Activated T-cell treated with anti-CD3 and anti-CD28 coated beads, Interleukin-2, amount 50 U/mL, for 48 hours (primary cell): ENCODE measurements at regions not wholly inside any gene's neighbourhood (a gene's known extent, or its start where the extent isn't known, plus 50 kb on each side); places are given as distances from the start of the nearest gene placed in this dataset.
A peak's percentile ranks its signal among the peaks of the same experiment; 100 is the strongest.

Experiments
- DNase-seq, 2 experiments: peaks; one replicate each; pipeline ENCODE4 v3.0.0-alpha.2; 2020

- no peak for DNase-seq
Observed at GRCh38 chr9:89982016-89982415, 377.2 kb downstream of the GADD45G start.

- DNase-seq: no peak
Observed at GRCh38 chr9:89983411-89983810, 378.6 kb downstream of the GADD45G start.

GRCh38 chr9:89984214-89984613 lies 379.4 kb downstream of the GADD45G start:
- no peak for DNase-seq

GRCh38 chr9:89985068-89985467 lies 380.3 kb downstream of the GADD45G start:
- DNase-seq: no peak

GRCh38 chr9:89986190-89986589 lies 381.4 kb downstream of the GADD45G start:
- peak; percentile 50 to 59 for DNase-seq

GRCh38 chr9:89988458-89988857 lies 383.6 kb downstream of the GADD45G start:
- no peak for DNase-seq

GRCh38 chr9:89991204-89991790 lies 386.5 kb downstream of the GADD45G start:
- no peak for DNase-seq

GRCh38 chr9:89992326-89993198 lies 387.8 kb downstream of the GADD45G start:
- DNase-seq: no peak

- no peak for DNase-seq
Observed at GRCh38 chr9:89993678-89994630, 389.1 kb downstream of the GADD45G start.

GRCh38 chr9:89994988-89995613 lies 390.3 kb downstream of the GADD45G start:
- DNase-seq: no peak

GRCh38 chr9:89996116-89996515 lies 391.3 kb downstream of the GADD45G start:
- DNase-seq: no peak

GRCh38 chr9:89996773-89997172 lies 392.0 kb downstream of the GADD45G start:
- DNase-seq: no peak

GRCh38 chr9:89998633-89999032 lies 393.8 kb downstream of the GADD45G start:
- DNase-seq: no peak

- DNase-seq: no peak
Observed at GRCh38 chr9:89999176-89999533, 394.3 kb downstream of the GADD45G start.

GRCh38 chr9:89999534-90000370 lies 394.9 kb downstream of the GADD45G start:
- peak; percentile 71 to 75 for DNase-seq

GRCh38 chr9:90000925-90001324 lies 396.1 kb downstream of the GADD45G start:
- DNase-seq: no peak

GRCh38 chr9:90001747-90002146 lies 396.9 kb downstream of the GADD45G start:
- DNase-seq: no peak

- no peak for DNase-seq
Observed at GRCh38 chr9:90002397-90003271, 397.8 kb downstream of the GADD45G start.

- DNase-seq: no peak
Observed at GRCh38 chr9:90005388-90005787, 400.6 kb downstream of the GADD45G start.

GRCh38 chr9:90007516-90008440 lies 403.0 kb downstream of the GADD45G start:
- no peak for DNase-seq
